Loucy (cell line): ENCODE measurements at regions not wholly inside any gene's neighbourhood (a gene's known extent, or its start where the extent isn't known, plus 50 kb on each side); places are given as distances from the start of the nearest gene placed in this dataset.

Experiments used
- H2AFZ ChIP-seq: fragments of 200-600 bp; sonication (generic); 2 replicates; pipeline ENCODE4 v1.6.0; 2016; ENCODE audit warnings: antibody characterized with exemption, mild to moderate bottlenecking, low read length, moderate library complexity
- H3F3A ChIP-seq: fragments of 200-600 bp; 2 replicates; pipeline ENCODE4 v1.6.0; 2016; ENCODE audit warnings: antibody characterized with exemption, low read depth, mild to moderate bottlenecking
- H3K27me3 ChIP-seq: fragments of 200-600 bp; sonication (generic); 2 replicates; pipeline ENCODE4 v1.6.1; 2014; ENCODE audit warnings: low read length, mild to moderate bottlenecking; ENCODE audit not compliant: insufficient read depth, poor library complexity, severe bottlenecking
- H3K36me3 ChIP-seq: fragments of 200-600 bp; sonication (generic); 2 replicates; pipeline ENCODE4 v1.6.1; 2016; ENCODE audit warnings: low read length; ENCODE audit not compliant: insufficient read depth
- H3K4me1 ChIP-seq: fragments of 200-600 bp; sonication (generic); 2 replicates; pipeline ENCODE4 v1.5.1; 2014; ENCODE audit warnings: low read length, mild to moderate bottlenecking; ENCODE audit not compliant: insufficient read depth, poor library complexity, severe bottlenecking
- H3K4me2 ChIP-seq: fragments of 200-600 bp; sonication (generic); 2 replicates; pipeline ENCODE4 v1.6.0; 2014; ENCODE audit warnings: antibody characterized with exemption, low read length, low read depth, mild to moderate bottlenecking; ENCODE audit not compliant: poor library complexity, severe bottlenecking
- H3K4me3 ChIP-seq: fragments of 200-600 bp; sonication (generic); 2 replicates; pipeline ENCODE4 v1.5.1; 2014; ENCODE audit warnings: low read length, mild to moderate bottlenecking, mixed read lengths; ENCODE audit not compliant: poor library complexity, severe bottlenecking
- H3K79me2 ChIP-seq: fragments of 200-600 bp; sonication (generic); 2 replicates; pipeline ENCODE4 v1.6.1; 2014; ENCODE audit warnings: low read length; ENCODE audit not compliant: insufficient read depth
- H3K9ac ChIP-seq: fragments of 200-600 bp; sonication (generic); 2 replicates; pipeline ENCODE4 v1.6.0; 2014; ENCODE audit warnings: mild to moderate bottlenecking, low read depth, low read length, moderate library complexity; ENCODE audit not compliant: poor library complexity, severe bottlenecking
- H3K9me2 ChIP-seq: fragments of 200-600 bp; sonication (generic); replicated peaks from 2 replicates; pipeline ENCODE4 v1.6.1; 2016; ENCODE audit warnings: low read depth, low read length, mixed read lengths
- H3K9me3 ChIP-seq: fragments of 200-600 bp; sonication (generic); 2 replicates; pipeline ENCODE4 v1.6.1; 2014; ENCODE audit warnings: mild to moderate bottlenecking, antibody characterized with exemption, low read length, low read depth; ENCODE audit not compliant: insufficient read depth
- H4K20me1 ChIP-seq: fragments of 200-600 bp; sonication (generic); 2 replicates; pipeline ENCODE4 v1.6.0; 2014; ENCODE audit warnings: antibody characterized with exemption, low read length, mild to moderate bottlenecking; ENCODE audit not compliant: insufficient read depth, poor library complexity, severe bottlenecking
- EZH2phosphoT487 ChIP-seq: fragments of 200-600 bp; IDR thresholded peaks from 2 replicates; pipeline ENCODE4 v1.6.1; 2018; ENCODE audit warnings: antibody characterized with exemption, mild to moderate bottlenecking, moderate library complexity, borderline replicate concordance
- TF ChIP-seq, protein P1 (sequence below): fragments of 200-600 bp; sonication (generic); conservative IDR thresholded peaks from 2 replicates; pipeline ENCODE4 v1.5.1; 2014; ENCODE audit warnings: mild to moderate bottlenecking, antibody characterized with exemption, low read length

DNA sequence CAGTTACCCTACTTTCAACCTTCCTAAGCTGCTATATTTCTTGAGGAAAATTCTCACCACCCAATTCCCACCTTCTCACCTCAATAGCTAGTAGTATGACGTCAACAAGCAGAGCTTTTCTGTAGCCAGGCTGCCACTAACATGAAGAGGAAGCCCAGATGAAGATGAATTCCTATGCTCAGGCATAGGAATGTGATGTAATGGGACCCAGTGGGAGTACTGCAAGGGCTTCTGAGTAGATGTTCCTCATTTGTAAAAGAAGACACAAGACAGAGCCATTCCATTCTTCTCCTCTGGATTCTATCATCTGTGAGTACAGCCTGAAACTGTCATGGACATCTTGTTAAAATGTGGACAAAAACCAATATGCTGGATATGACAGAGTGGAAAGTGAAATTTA lies 81.6 kb upstream of the KLF3 start:
- H2AFZ ChIP-seq = no peak overlapping the region
- no peaks in the 10 kb centered on the region for H3K9me3 ChIP-seq
- H3K4me3 ChIP-seq = no peak overlapping the region
- no peaks in the 10 kb centered on the region for H3K4me1 ChIP-seq
- H3K4me2 ChIP-seq = no peak overlapping the region
- no peaks in the 10 kb centered on the region for H4K20me1 ChIP-seq
- TF ChIP-seq, protein P1, sequence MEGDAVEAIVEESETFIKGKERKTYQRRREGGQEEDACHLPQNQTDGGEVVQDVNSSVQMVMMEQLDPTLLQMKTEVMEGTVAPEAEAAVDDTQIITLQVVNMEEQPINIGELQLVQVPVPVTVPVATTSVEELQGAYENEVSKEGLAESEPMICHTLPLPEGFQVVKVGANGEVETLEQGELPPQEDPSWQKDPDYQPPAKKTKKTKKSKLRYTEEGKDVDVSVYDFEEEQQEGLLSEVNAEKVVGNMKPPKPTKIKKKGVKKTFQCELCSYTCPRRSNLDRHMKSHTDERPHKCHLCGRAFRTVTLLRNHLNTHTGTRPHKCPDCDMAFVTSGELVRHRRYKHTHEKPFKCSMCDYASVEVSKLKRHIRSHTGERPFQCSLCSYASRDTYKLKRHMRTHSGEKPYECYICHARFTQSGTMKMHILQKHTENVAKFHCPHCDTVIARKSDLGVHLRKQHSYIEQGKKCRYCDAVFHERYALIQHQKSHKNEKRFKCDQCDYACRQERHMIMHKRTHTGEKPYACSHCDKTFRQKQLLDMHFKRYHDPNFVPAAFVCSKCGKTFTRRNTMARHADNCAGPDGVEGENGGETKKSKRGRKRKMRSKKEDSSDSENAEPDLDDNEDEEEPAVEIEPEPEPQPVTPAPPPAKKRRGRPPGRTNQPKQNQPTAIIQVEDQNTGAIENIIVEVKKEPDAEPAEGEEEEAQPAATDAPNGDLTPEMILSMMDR = no peak
- no peak for TF ChIP-seq EZH2phosphoT487
- H3K79me2 ChIP-seq = no peaks in the 10 kb centered on the region
- H3K9ac ChIP-seq = no peak overlapping the region
- no peaks in the 10 kb centered on the region for H3F3A ChIP-seq
- H3K36me3 ChIP-seq = no peaks in the 10 kb centered on the region
- H3K9me2 ChIP-seq = no peaks in the 10 kb centered on the region
- no peaks in the 10 kb centered on the region for H3K27me3 ChIP-seq

DNA sequence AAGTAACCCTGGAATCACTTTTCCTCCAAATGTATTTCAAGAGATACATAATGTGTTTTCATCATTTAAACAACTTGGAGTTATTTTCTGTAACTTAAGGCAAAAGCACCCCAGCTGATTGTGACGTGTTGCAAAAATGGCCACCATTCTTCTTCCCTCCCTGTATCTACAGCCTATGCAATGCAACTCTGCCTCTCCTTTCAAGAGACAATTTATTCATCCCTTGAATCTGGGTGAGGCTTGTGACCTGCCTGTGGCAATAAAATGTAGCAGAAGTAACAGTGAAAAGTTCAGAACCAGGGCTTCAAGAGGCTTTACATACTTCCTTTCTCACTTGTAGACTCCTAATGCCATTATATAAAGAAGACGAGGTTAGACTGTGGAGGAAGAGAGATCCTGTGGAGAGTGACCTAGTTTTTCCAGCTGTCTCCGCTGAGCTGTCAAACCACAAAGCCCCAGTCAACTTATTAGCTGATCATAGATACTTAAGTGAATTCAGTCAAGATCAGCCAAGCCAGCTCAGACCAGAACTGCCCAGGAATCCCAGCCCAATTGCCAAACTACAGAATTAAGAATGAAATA lies 81.0 kb upstream of the KLF3 start:
- Histone ChIP-seq H3K36me3 (no peaks in the 10 kb centered on the region), H3K9me3 (no peaks in the 10 kb centered on the region), H3K9ac (no peak overlapping the region), H3K4me2 (no peak overlapping the region), H3K9me2 (no peaks in the 10 kb centered on the region), H4K20me1 (no peaks in the 10 kb centered on the region), H3K4me1 (no peaks in the 10 kb centered on the region), H3K79me2 (no peaks in the 10 kb centered on the region), H2AFZ (no peak overlapping the region), H3K27me3 (no peaks in the 10 kb centered on the region), H3K4me3 (no peak overlapping the region), H3F3A (no peaks in the 10 kb centered on the region)
- TF ChIP-seq, protein P1 = no peak
- TF ChIP-seq EZH2phosphoT487 = no peak

DNA sequence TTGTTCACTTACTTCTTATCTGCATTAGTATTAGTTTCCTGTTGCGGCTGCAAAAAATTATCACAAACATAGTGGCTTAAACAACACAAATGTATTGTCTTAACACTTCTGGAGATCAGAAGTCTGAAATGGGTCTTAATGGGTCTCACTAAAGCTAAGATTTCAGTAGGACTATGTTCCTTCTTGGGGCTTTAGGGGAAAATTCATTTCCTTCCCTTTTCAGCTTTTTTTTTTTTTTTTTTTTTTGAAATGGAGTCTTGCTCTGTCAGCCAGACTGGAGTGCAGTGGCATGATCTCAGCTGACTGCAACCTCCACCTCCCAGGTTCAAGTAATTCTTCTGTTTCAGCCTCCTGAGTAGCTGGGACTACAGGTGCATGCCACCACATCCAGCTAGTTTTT lies 78.1 kb upstream of the KLF3 start:
- TF ChIP-seq, protein P1 = no peak
- no peak for TF ChIP-seq EZH2phosphoT487
- Histone ChIP-seq H3F3A (no peaks in the 10 kb centered on the region), H3K4me3 (no peak overlapping the region), H4K20me1 (no peaks in the 10 kb centered on the region), H3K9me3 (no peaks in the 10 kb centered on the region), H3K9me2 (no peaks in the 10 kb centered on the region), H3K36me3 (no peaks in the 10 kb centered on the region), H3K4me1 (no peaks in the 10 kb centered on the region), H3K79me2 (no peaks in the 10 kb centered on the region), H3K27me3 (no peaks in the 10 kb centered on the region), H2AFZ (no peak overlapping the region), H3K4me2 (no peak overlapping the region), H3K9ac (no peak overlapping the region)
